Inflammatory macrophage treated with lipopolysaccharide for 1 hour (primary cell): ENCODE measurements at regions not wholly inside any gene's neighbourhood (a gene's known extent, or its start where the extent isn't known, plus 50 kb on each side); places are given as distances from the start of the nearest gene placed in this dataset.

ENCODE experiments used
- DNase-seq, 2 donors: peaks; one replicate each; pipeline ENCODE4 v3.0.0-alpha.2; 2020 to 2022

DNA sequence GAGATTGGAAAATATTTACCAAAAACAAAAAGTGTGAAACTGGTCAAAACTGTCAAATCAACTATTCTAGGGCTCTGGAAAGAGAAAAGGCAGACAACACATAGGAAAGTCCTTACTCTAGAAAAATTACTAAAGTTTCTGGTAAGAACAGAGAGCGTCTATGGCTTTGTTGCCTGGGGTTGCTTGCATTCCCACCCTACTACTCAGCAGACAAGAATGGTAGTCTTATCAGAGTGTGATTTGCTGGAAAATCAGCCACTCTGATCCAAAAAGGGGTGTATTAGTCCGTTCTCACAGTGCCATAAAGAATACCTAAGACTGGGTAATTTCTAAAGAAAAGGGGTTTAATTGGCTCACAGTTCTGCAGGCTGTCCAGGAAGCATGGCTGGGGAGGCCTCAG, 50.3 kb upstream of the CDH20 start:
- no peak for DNase-seq
